Spleen (tissue), 11 donors: ENCODE measurements at regions not wholly inside any gene's neighbourhood (a gene's known extent, or its start where the extent isn't known, plus 50 kb on each side); places are given as distances from the start of the nearest gene placed in this dataset.

ENCODE experiments used
- DNase-seq: peaks from one replicate; pipeline ENCODE4 v3.0.0-alpha.2; 2020
- H3K27ac ChIP-seq, 8 donors: fragments of 200-600 bp; sonication (generic) in 7 of 8; 1 replicate in 4 of 8; 2 replicates in 4 of 8; pipeline versions ENCODE4 v1.5.0 to v1.8.0; 2016 to 2021; ENCODE audit warnings: inconsistent platforms in 4 of 8, mild to moderate bottlenecking in 4 of 8, moderate library complexity in 1 of 8
- H3K27me3 ChIP-seq, 7 donors: fragments of 200-600 bp; sonication (generic) in 6 of 7; replicated peaks in 1 of 7; 1 replicate in 4 of 7; 2 replicates in 3 of 7; pipeline versions ENCODE4 v1.5.0 to v1.8.0; 2016 to 2021; ENCODE audit warnings: inconsistent platforms in 3 of 7, mild to moderate bottlenecking in 1 of 7
- H3K36me3 ChIP-seq, 6 donors: fragments of 200-600 bp; sonication (generic) in 5 of 6; 1 replicate in 4 of 6; 2 replicates in 2 of 6; pipeline versions ENCODE4 v1.5.0 to v1.8.0; 2016 to 2021; ENCODE audit warnings: inconsistent platforms in 2 of 6
- H3K4me1 ChIP-seq, 6 donors: fragments of 200-600 bp; sonication (generic) in 5 of 6; 1 replicate in 3 of 6; 2 replicates in 3 of 6; pipeline versions ENCODE4 v1.5.0 to v1.8.0; 2016 to 2021; ENCODE audit warnings: inconsistent platforms in 3 of 6
- H3K4me3 ChIP-seq, 8 donors: fragments of 200-600 bp; sonication (generic) in 7 of 8; 1 replicate in 4 of 8; 2 replicates in 4 of 8; pipeline versions ENCODE4 v1.5.0 to v1.8.0; 2016 to 2021; ENCODE audit warnings: inconsistent platforms in 4 of 8, mild to moderate bottlenecking in 4 of 8, moderate library complexity in 2 of 8
- H3K9me3 ChIP-seq, 8 donors: fragments of 200-600 bp; sonication (generic) in 7 of 8; 1 replicate in 4 of 8; 2 replicates in 4 of 8; pipeline versions ENCODE4 v1.5.0 to v1.8.0; 2016 to 2021; ENCODE audit warnings: inconsistent platforms in 4 of 8
- CTCF ChIP-seq, 11 experiments: fragments of 200-600 bp in 7 of 11; fragments of 450-650 bp in 4 of 11; sonication (generic) in 4 of 11; IDR thresholded peaks in 8 of 11; conservative IDR thresholded peaks in 3 of 11; 1 replicate in 7 of 11; 2 replicates in 4 of 11; pipeline versions ENCODE4 v1.4.0 to v1.8.0; 2016 to 2021; ENCODE audit warnings: antibody characterized with exemption in 11 of 11, inconsistent platforms in 4 of 11, mild to moderate bottlenecking in 1 of 11
- POLR2A ChIP-seq, 3 donors: fragments of 450-650 bp; IDR thresholded peaks; one replicate each; pipeline ENCODE4 v1.5.1; 2017; ENCODE audit warnings: antibody characterized with exemption in 3 of 3, mild to moderate bottlenecking in 1 of 3
- POLR2AphosphoS5 ChIP-seq, 3 donors: sonication (generic); formaldehyde crosslinking; IDR thresholded peaks; one replicate each; pipeline ENCODE4 v1.5.1; 2017; ENCODE audit warnings: antibody characterized with exemption in 3 of 3
- WGBS, 5 donors: extraction: QIAGEN DNeasy Blood & Tissue Kit in 3 of 5; methylation state at CpG; one replicate each; pipeline versions ENCODE4 v1.1.5 to v1.1.7; 2013 to 2018; 5-methylcytosine and 5-hydroxymethylcytosine counted together
- intact Hi-C: fragments of 100-400 bp; cut with DNase I; formaldehyde crosslinking; loops from one replicate; pipeline ENCODE4 v1.15.0; 2023; ENCODE audit warnings: low total_unique reads
- donor health status: healthy with polysubstance abuse.
- donor health status: DM: no; HTN: no; CAD: no; lungs with moderate emphysema.
- donor health status: DM: no; HTN: no; CAD: no.
- donor health status: Bipolar disorder and iron deficiency.
- donor health status: healthy.
- donor health status: DM: no; HTN: no; CAD: no.
- donor health status: DM: yes; HTN: yes; CAD: no.

GRCh38 chr18:47341678-47342077, 90.2 kb upstream of the SKOR2 start:
- WGBS, 5 donors: 67 to 81% (median 72%) methylated on average over 6 of the region's 6 CpGs
- no peak overlapping the region for H3K27ac ChIP-seq
- TF ChIP-seq CTCF (IDR thresholded peaks at IDR 0.05 in 8 of 11, conservative IDR thresholded peaks at IDR 0.05 in 3 of 11) (no peak), POLR2AphosphoS5 (IDR thresholded peaks at IDR 0.05) (no peak), POLR2A (IDR thresholded peaks at IDR 0.05) (no peak)
- H3K4me1 ChIP-seq: no peaks in the 10 kb centered on the region
- intact Hi-C loops: no loop called here
- H3K27me3 ChIP-seq: peaks cover 0 to 5% (median 0%) of the 10 kb centered on the region in 7 donors
- no peaks in the 10 kb centered on the region for H3K36me3 ChIP-seq
- H3K9me3 ChIP-seq: no peaks in the 10 kb centered on the region
- DNase-seq: no peak
- no peak overlapping the region for H3K4me3 ChIP-seq

GRCh38 chr18:47334966-47335365, 83.5 kb upstream of the SKOR2 start:
- Histone ChIP-seq H3K27me3 (peaks cover 0 to 13% (median 0%) of the 10 kb centered on the region in 7 donors), H3K27ac (no peak overlapping the region), H3K9me3 (no peaks in the 10 kb centered on the region), H3K4me3 (no peak overlapping the region), H3K36me3 (no peaks in the 10 kb centered on the region), H3K4me1 (no peaks in the 10 kb centered on the region)
- TF ChIP-seq CTCF (IDR thresholded peaks at IDR 0.05 in 8 of 11, conservative IDR thresholded peaks at IDR 0.05 in 3 of 11): no peak
- no peak for DNase-seq
- intact Hi-C loops: no loop called here

GRCh38 chr18:47333926-47334635, 82.6 kb upstream of the SKOR2 start:
- WGBS, 5 donors: 68 to 79% (median 76%) methylated on average over 12 of the region's 12 CpGs

GRCh38 chr18:47331641-47332040, 80.2 kb upstream of the SKOR2 start:
- no peak for DNase-seq
- WGBS, 5 donors: 48 to 69% (median 62%) methylated on average over 1 of the region's 1 CpG
- peaks cover 0 to 15% (median 0%) of the 10 kb centered on the region in 7 donors for H3K27me3 ChIP-seq
- TF ChIP-seq POLR2AphosphoS5 (IDR thresholded peaks at IDR 0.05): no peak
- no peak for TF ChIP-seq CTCF (IDR thresholded peaks at IDR 0.05 in 8 of 11, conservative IDR thresholded peaks at IDR 0.05 in 3 of 11)
- intact Hi-C loops: no loop called here
- H3K4me3 ChIP-seq: no peak overlapping the region
- no peaks in the 10 kb centered on the region for H3K36me3 ChIP-seq
- no peak overlapping the region for H3K27ac ChIP-seq
- H3K9me3 ChIP-seq: no peaks in the 10 kb centered on the region
- no peaks in the 10 kb centered on the region for H3K4me1 ChIP-seq

More at GRCh38 chr18:47333926-47334635, 82.6 kb upstream of the SKOR2 start:
- Histone ChIP-seq H3K27ac (no peak overlapping the region), H3K36me3 (no peaks in the 10 kb centered on the region), H3K4me1 (no peaks in the 10 kb centered on the region), H3K9me3 (no peaks in the 10 kb centered on the region), H3K27me3 (peaks cover 0 to 15% (median 0%) of the 10 kb centered on the region in 7 donors), H3K4me3 (no peak overlapping the region)
- intact Hi-C loops: no loop called here
- DNase-seq: no peak
- TF ChIP-seq POLR2A (IDR thresholded peaks at IDR 0.05): no peak
- no peak for TF ChIP-seq CTCF (IDR thresholded peaks at IDR 0.05 in 8 of 11, conservative IDR thresholded peaks at IDR 0.05 in 3 of 11)
- no peak for TF ChIP-seq POLR2AphosphoS5 (IDR thresholded peaks at IDR 0.05)
